CD4-positive, alpha-beta T cell (primary cell): ENCODE measurements at regions not wholly inside any gene's neighbourhood (a gene's known extent, or its start where the extent isn't known, plus 50 kb on each side); places are given as distances from the start of the nearest gene placed in this dataset.
"Not testable (repeated sequence)": the region's sequence is repeated elsewhere in the genome, so short reads cannot be mapped to it uniquely, and the experiment has no call there.

Source experiments
- ATAC-seq: fragments of 200-7000 bp; cut with Tn5 transposase; one replicate; pipeline ENCODE4 v1.10.0; 2022; ENCODE audit warnings: mild to moderate bottlenecking; ENCODE audit not compliant: poor library complexity
- CTCF ChIA-PET: fragments of 350-600 bp; sonication (Branson Sonifier 250); formaldehyde crosslinking; loops from one replicate; lab custom pipeline; 2021; ENCODE audit warnings: antibody characterized with exemption, inconsistent platforms; lab: Charles Lee
- POLR2A ChIA-PET: fragments of 350-600 bp; sonication (Branson Sonifier 250); formaldehyde crosslinking; loops from one replicate; lab custom pipeline; 2021; ENCODE audit warnings: antibody characterized with exemption, inconsistent platforms; lab: Charles Lee
- DNase-seq, 14 experiments: peaks; one replicate each; pipeline ENCODE4 v3.0.0-alpha.2; 2013 to 2020; ENCODE audit warnings: mixed read lengths in 2 of 14
- H3K27ac ChIP-seq, 2 donors: one replicate each; pipeline versions ENCODE4 v1.5.1 to v1.7.0; 2013; ENCODE audit warnings: low read length in 2 of 2, low read depth in 1 of 2, mild to moderate bottlenecking in 1 of 2
- H3K27me3 ChIP-seq, 2 experiments: 1 replicate in 1 of 2; 2 replicates in 1 of 2; pipeline versions ENCODE4 v1.6.1 to v1.7.0; 2013; ENCODE audit warnings: low read length in 2 of 2, control low read depth in 1 of 2, mild to moderate bottlenecking in 1 of 2, moderate library complexity in 1 of 2; ENCODE audit not compliant: insufficient read depth in 2 of 2, control insufficient read depth in 1 of 2
- H3K36me3 ChIP-seq: one replicate; pipeline ENCODE4 v1.6.1; 2013; ENCODE audit warnings: low read length, control low read depth; ENCODE audit not compliant: insufficient read depth
- H3K4me1 ChIP-seq: one replicate; pipeline ENCODE4 v1.6.1; 2013; ENCODE audit warnings: low read length, control low read depth; ENCODE audit not compliant: insufficient read depth
- H3K4me3 ChIP-seq: one replicate; pipeline ENCODE4 v1.5.1; 2013; ENCODE audit warnings: mild to moderate bottlenecking, low read length, moderate library complexity
- H3K9me3 ChIP-seq, 2 experiments: 1 replicate in 1 of 2; 2 replicates in 1 of 2; pipeline versions ENCODE4 v1.6.1 to v1.7.0; 2013; ENCODE audit warnings: low read length in 2 of 2, mild to moderate bottlenecking in 2 of 2, control low read depth in 1 of 2, moderate library complexity in 1 of 2; ENCODE audit not compliant: control insufficient read depth in 1 of 2, insufficient read depth in 1 of 2
- H3K27ac Mint-ChIP-seq: one replicate; pipeline ENCODE4 v1.8.0; 2020; ENCODE audit warnings: mixed read lengths
- H3K27me3 Mint-ChIP-seq: one replicate; pipeline ENCODE4 v1.8.0; 2021; ENCODE audit warnings: mixed read lengths
- H3K36me3 Mint-ChIP-seq: one replicate; pipeline ENCODE4 v1.8.0; 2021; ENCODE audit warnings: low read depth, mixed read lengths
- H3K4me1 Mint-ChIP-seq: one replicate; pipeline ENCODE4 v1.8.0; 2021; ENCODE audit warnings: low read depth, mixed read lengths
- H3K4me3 Mint-ChIP-seq: one replicate; pipeline ENCODE4 v1.8.0; 2020; ENCODE audit warnings: mild to moderate bottlenecking, mixed read lengths
- H3K9me3 Mint-ChIP-seq: one replicate; pipeline ENCODE4 v1.8.0; 2020; ENCODE audit warnings: mixed read lengths
- intact Hi-C, 2 experiments: fragments of 100-400 bp; cut with DNase I in 1 of 2; cut with micrococcal nuclease in 1 of 2; formaldehyde crosslinking; loops; one replicate each; pipeline versions ENCODE4 v1.15.1 to v1.9.0; 2023 to 2025; cut with DNase I, micrococcal nuclease
- TF ChIP-seq, protein P1 (sequence below): fragments of 200-600 bp; IDR thresholded peaks from one replicate; pipeline ENCODE4 v1.8.0; 2022; ENCODE audit warnings: antibody characterized with exemption, mild to moderate bottlenecking

DNA sequence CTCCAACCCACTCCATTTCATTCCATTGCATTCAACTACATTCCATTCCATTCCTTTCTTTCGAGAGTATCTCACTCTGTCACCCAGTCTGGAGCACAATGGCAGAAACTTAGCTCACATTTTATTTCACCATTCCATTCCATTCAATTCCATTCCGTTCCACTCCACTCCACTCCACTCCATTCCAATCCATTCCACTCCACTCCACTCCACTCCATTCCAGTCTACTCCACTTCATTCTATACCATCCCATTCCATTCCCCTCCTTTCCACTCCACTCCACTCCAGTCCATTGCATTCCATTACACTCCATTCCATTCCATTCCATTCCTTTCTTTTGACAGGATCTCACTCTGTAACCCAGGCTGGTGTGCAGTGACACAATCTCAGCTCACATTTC lies 1466.3 kb downstream of the TSPY10 start:
- no peaks in the 10 kb centered on the region for H3K4me1 Mint-ChIP-seq
- peaks cover 38% of the 10 kb centered on the region for H3K9me3 Mint-ChIP-seq
- H3K4me3 ChIP-seq = no peak overlapping the region
- ChIA-PET POLR2A (no interaction called here), CTCF (no interaction called here)
- H3K27ac ChIP-seq = no peak overlapping the region
- TF ChIP-seq, protein P1, sequence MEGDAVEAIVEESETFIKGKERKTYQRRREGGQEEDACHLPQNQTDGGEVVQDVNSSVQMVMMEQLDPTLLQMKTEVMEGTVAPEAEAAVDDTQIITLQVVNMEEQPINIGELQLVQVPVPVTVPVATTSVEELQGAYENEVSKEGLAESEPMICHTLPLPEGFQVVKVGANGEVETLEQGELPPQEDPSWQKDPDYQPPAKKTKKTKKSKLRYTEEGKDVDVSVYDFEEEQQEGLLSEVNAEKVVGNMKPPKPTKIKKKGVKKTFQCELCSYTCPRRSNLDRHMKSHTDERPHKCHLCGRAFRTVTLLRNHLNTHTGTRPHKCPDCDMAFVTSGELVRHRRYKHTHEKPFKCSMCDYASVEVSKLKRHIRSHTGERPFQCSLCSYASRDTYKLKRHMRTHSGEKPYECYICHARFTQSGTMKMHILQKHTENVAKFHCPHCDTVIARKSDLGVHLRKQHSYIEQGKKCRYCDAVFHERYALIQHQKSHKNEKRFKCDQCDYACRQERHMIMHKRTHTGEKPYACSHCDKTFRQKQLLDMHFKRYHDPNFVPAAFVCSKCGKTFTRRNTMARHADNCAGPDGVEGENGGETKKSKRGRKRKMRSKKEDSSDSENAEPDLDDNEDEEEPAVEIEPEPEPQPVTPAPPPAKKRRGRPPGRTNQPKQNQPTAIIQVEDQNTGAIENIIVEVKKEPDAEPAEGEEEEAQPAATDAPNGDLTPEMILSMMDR = no peak
- H3K9me3 ChIP-seq = peaks cover 20 to 98% of the 10 kb centered on the region in 2 experiments
- intact Hi-C loops = no loop called here
- H3K27ac Mint-ChIP-seq = no peak overlapping the region
- ATAC-seq (no peak), DNase-seq (no peak)
- H3K4me3 Mint-ChIP-seq = no peak overlapping the region
- no peaks in the 10 kb centered on the region for H3K27me3 Mint-ChIP-seq
- no peaks in the 10 kb centered on the region for H3K27me3 ChIP-seq
- H3K36me3 ChIP-seq = no peaks in the 10 kb centered on the region
- H3K4me1 ChIP-seq = no peaks in the 10 kb centered on the region
- H3K36me3 Mint-ChIP-seq = peaks cover 38% of the 10 kb centered on the region

DNA sequence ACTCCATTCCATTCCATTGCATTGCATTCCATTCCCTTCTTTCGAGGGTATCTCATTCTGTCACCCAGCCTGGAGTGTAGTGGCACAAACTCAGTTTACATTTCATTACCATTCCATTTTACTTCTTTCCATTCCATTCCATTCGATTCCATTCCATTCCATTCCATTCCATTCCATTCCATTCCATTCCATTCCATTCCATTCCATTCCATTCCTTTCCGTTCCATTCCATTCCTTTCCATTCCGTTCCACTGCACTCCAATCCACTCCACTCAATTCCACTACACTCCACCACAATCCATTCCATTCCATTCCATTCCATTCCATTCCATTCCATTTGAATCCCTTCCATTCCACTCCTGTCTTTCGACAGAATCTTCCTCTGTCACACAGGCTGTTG lies 1472.0 kb downstream of the TSPY10 start:
- H3K27me3 ChIP-seq, intact Hi-C loops, ATAC-seq, H3K4me1 Mint-ChIP-seq, H3K27ac Mint-ChIP-seq, H3K27ac ChIP-seq, POLR2A ChIA-PET, H3K4me1 ChIP-seq, H3K4me3 ChIP-seq, H3K27me3 Mint-ChIP-seq, DNase-seq, H3K4me3 Mint-ChIP-seq, H3K36me3 ChIP-seq, CTCF ChIA-PET: not testable (repeated sequence)
- Mint-ChIP-seq H3K9me3 (peaks cover 29% of the 10 kb centered on the region), H3K36me3 (peaks cover 24% of the 10 kb centered on the region)
- peaks cover 8 to 84% of the 10 kb centered on the region in 2 experiments for H3K9me3 ChIP-seq

DNA sequence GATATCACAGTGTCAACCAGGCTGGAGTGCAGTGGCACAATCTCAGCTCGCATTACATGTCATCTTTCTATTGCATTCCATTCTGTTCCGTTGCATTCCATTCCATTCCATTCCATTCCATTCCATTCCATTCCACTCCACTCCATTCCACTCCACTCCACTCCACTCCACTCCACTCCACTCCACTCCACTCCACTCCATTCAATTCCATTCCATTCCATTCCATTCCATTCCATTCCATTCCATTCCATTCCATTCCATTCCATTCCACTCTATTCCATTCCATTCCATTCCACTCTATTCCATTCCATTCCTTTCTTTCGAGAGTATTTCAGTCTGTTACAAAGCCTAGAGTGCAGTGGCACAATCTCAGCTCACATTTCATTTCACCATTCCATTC lies 1486.5 kb downstream of the TSPY10 start:
- H3K4me1 Mint-ChIP-seq = not testable (repeated sequence)

DNA sequence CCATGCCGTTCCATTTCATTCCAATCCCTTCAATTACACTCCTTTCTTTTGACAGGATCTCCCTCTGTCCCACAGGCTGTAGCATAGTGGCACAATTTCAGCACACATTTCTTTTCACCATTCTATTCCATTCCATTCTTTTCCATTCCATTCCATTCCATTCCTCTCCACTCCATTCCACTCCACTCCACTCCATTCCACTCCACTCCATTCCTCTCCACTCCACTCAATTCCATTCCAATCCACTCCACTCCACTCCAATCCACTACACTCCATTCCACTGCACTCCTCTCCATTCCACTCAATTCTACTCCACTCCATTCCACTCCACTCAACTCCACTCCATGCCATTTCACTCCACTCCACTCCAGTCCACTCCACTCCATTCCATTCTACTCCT lies 1495.1 kb downstream of the TSPY10 start:
- Histone ChIP-seq H3K4me3 (no peak overlapping the region), H3K36me3 (no peaks in the 10 kb centered on the region), H3K4me1 (no peaks in the 10 kb centered on the region), H3K9me3 (peaks cover 34 to 91% of the 10 kb centered on the region in 2 experiments), H3K27ac (no peak overlapping the region), H3K27me3 (no peaks in the 10 kb centered on the region)
- H3K27me3 Mint-ChIP-seq = no peaks in the 10 kb centered on the region
- intact Hi-C loops = no loop called here
- TF ChIP-seq, protein P1 = no peak
- no peak overlapping the region for H3K27ac Mint-ChIP-seq
- ATAC-seq = no peak
- H3K4me1 Mint-ChIP-seq = no peaks in the 10 kb centered on the region
- peaks cover 19% of the 10 kb centered on the region for H3K36me3 Mint-ChIP-seq
- no peak for DNase-seq
- H3K4me3 Mint-ChIP-seq = no peak overlapping the region
- POLR2A ChIA-PET = no interaction called here
- peaks cover 35% of the 10 kb centered on the region for H3K9me3 Mint-ChIP-seq
- CTCF ChIA-PET = no interaction called here

More for the DNA sequence above, 1486.5 kb downstream of the TSPY10 start:
- H3K27ac ChIP-seq, H3K36me3 ChIP-seq, intact Hi-C loops, H3K36me3 Mint-ChIP-seq, H3K4me1 ChIP-seq, DNase-seq, ATAC-seq, H3K27me3 ChIP-seq, CTCF ChIA-PET, H3K4me3 ChIP-seq, H3K27ac Mint-ChIP-seq, H3K4me3 Mint-ChIP-seq, H3K27me3 Mint-ChIP-seq, POLR2A ChIA-PET: not testable (repeated sequence)
- H3K9me3 Mint-ChIP-seq = peaks cover 22% of the 10 kb centered on the region
- H3K9me3 ChIP-seq = peaks cover 24 to 95% of the 10 kb centered on the region in 2 experiments
